ENCODE measurements at regions not wholly inside any gene's neighbourhood (a gene's known extent, or its start where the extent isn't known, plus 50 kb on each side); places are given as distances from the start of the nearest gene placed in this dataset.

GRCh38 chr5:7094626-7095025, 301.3 kb upstream of the ADCY2 start:
- TF ChIP-seq CTCF (IDR thresholded peaks at IDR 0.05; ENCODE audit: extremely low read depth, missing control alignments) = no peak
- DNase-seq (ENCODE audit: low spot score) = no peak

DNA sequence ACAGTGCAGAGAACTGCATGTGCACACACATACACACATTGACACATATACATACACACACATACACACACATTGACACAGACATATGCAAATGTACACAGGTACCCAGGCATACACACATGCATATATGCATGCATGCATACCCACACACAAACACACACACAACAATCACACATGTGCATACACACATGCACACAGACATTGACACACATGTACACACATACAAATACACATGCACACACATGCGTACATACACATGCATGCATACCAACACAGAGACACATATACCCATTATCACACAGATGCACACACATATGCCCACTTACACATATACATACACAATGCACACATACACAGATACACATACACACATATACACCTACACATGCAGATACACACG, 299.6 kb upstream of the ADCY2 start:
- no peak for TF ChIP-seq CTCF (IDR thresholded peaks at IDR 0.05; ENCODE audit: extremely low read depth, missing control alignments)
- no peak for DNase-seq (ENCODE audit: low spot score)

- DNase-seq (ENCODE audit: low spot score) = no peak
- no peak for TF ChIP-seq CTCF (IDR thresholded peaks at IDR 0.05; ENCODE audit: extremely low read depth, missing control alignments)
These were observed 290.6 kb upstream of the ADCY2 start for GRCh38 chr5:7105358-7105757.

GRCh38 chr5:7117961-7118360, 278.0 kb upstream of the ADCY2 start:
- no peak for TF ChIP-seq CTCF (IDR thresholded peaks at IDR 0.05; ENCODE audit: extremely low read depth, missing control alignments)
- DNase-seq (ENCODE audit: low spot score) = no peak

DNA sequence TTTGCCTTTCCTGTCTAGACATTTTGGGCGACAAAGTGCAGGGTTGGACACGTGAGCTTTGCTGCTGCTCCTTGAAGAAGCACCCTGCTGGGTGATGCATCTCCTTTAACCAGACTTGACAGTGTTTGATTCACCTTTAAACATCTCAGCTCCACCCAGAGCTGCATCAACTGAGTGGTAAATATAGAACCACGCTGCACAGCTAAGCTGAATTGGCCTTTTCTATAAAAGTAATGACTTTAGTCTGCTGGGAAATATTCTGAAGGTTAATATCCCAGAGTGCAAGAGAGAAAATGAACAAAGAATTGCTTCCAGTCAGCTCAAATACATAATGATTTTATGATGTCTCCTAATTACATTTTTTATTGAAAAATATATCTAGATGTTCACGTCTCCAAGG, 264.3 kb upstream of the ADCY2 start:
- no peak for DNase-seq (ENCODE audit: low spot score)
- no peak for TF ChIP-seq CTCF (IDR thresholded peaks at IDR 0.05; ENCODE audit: extremely low read depth, missing control alignments)

DNA sequence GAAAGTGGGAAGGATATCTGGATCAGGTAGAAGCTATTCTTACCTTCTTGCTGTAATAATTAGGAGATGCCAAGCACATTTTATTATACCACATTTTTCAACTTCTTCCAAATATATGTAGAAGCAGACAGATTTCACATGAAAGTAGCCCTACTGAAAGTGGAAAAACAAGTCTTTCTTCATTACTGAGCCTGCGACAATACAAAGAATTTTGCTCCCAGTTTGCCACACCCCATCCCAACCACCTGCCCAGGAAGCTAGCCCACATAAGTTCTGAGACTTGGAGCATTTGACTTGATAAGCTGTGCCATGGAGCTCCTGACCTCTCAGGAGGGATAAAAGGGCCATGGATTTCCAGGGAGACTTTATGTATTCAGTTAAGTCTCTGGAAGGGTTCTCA, 249.1 kb upstream of the ADCY2 start:
- no peak for TF ChIP-seq CTCF (IDR thresholded peaks at IDR 0.05; ENCODE audit: extremely low read depth, missing control alignments)
- no peak for DNase-seq (ENCODE audit: low spot score)

DNA sequence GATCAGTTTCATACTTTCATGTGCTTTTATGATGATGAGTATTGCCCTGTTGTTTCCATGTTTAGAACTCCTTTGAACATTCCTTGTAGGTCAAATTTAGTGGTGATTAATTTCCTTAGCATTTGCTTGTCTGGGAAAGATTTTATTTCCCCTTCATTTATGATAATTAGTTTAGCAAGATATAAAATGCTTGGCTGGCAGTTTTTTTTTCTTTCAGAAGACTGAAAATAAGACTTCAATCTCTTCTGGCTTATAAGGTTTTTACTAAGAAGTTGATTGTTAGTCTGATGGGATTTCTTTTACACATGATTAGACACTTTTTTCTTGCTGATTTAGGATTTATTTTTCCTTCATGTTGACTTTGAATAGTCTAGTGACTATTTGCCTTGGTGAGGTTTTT, 238.9 kb upstream of the ADCY2 start:
- no peak for DNase-seq (ENCODE audit: low spot score)
- TF ChIP-seq CTCF (IDR thresholded peaks at IDR 0.05; ENCODE audit: extremely low read depth, missing control alignments) = no peak
